Astrocyte (in vitro differentiated cells and primary cell): ENCODE measurements at regions not wholly inside any gene's neighbourhood (a gene's known extent, or its start where the extent isn't known, plus 50 kb on each side); places are given as distances from the start of the nearest gene placed in this dataset.

Experiments
- DNase-seq: peaks from one replicate; pipeline ENCODE4 v3.0.0-alpha.2; 2010; ENCODE audit warnings: low read depth
- FAIRE-seq: peaks from 2 replicates; lab custom pipeline; 2011; peaks lifted over from hg19 to GRCh38; lab: Jason Lieb, UNC
- H2AFZ ChIP-seq: 2 replicates; pipeline ENCODE4 v1.6.0; 2012; ENCODE audit warnings: low read depth, low read length, inconsistent platforms
- H3K27ac ChIP-seq: 2 replicates; pipeline ENCODE4 v1.5.1; 2011; ENCODE audit warnings: low read depth, low read length, inconsistent platforms
- H3K27me3 ChIP-seq: 2 replicates; pipeline ENCODE4 v1.6.0; 2011; ENCODE audit warnings: low read length, inconsistent platforms; ENCODE audit not compliant: insufficient read depth
- H3K36me3 ChIP-seq: 2 replicates; pipeline ENCODE4 v1.5.1; 2011; ENCODE audit warnings: low read length, inconsistent platforms; ENCODE audit not compliant: insufficient read depth
- H3K4me1 ChIP-seq: 2 replicates; pipeline ENCODE4 v1.5.1; 2011; ENCODE audit warnings: low read length, inconsistent platforms; ENCODE audit not compliant: insufficient read depth
- H3K4me2 ChIP-seq: 2 replicates; pipeline ENCODE4 v1.6.0; 2012; ENCODE audit warnings: low read length, inconsistent platforms
- H3K4me3 ChIP-seq: 2 replicates; pipeline ENCODE4 v1.5.1; 2011; ENCODE audit warnings: low read depth, mild to moderate bottlenecking, low read length, inconsistent platforms; ENCODE audit not compliant: insufficient read depth
- H3K79me2 ChIP-seq: 2 replicates; pipeline ENCODE4 v1.6.0; 2012; ENCODE audit warnings: mild to moderate bottlenecking, low read length, inconsistent platforms; ENCODE audit not compliant: insufficient read depth
- H3K9ac ChIP-seq: 2 replicates; pipeline ENCODE4 v1.6.0; 2012; ENCODE audit warnings: mild to moderate bottlenecking, low read length, inconsistent platforms
- H3K9me3 ChIP-seq: 2 replicates; pipeline ENCODE4 v1.5.1; 2012; ENCODE audit warnings: low read depth, mild to moderate bottlenecking, low read length, inconsistent platforms; ENCODE audit not compliant: insufficient read depth
- H4K20me1 ChIP-seq: 2 replicates; pipeline ENCODE4 v1.6.0; 2012; ENCODE audit warnings: low read length, inconsistent platforms; ENCODE audit not compliant: insufficient read depth
- H3K27ac Mint-ChIP-seq: one replicate; pipeline ENCODE4 v1.8.0; 2021; ENCODE audit warnings: mild to moderate bottlenecking, mixed read lengths; ENCODE audit not compliant: unreplicated experiment
- H3K27me3 Mint-ChIP-seq: one replicate; pipeline ENCODE4 v1.8.0; 2021; ENCODE audit warnings: low read depth, mixed read lengths; ENCODE audit not compliant: unreplicated experiment
- H3K36me3 Mint-ChIP-seq: one replicate; pipeline ENCODE4 v1.8.0; 2021; ENCODE audit warnings: low read depth, mixed read lengths; ENCODE audit not compliant: unreplicated experiment
- H3K4me1 Mint-ChIP-seq: one replicate; pipeline ENCODE4 v1.8.0; 2021; ENCODE audit warnings: low read depth, mixed read lengths; ENCODE audit not compliant: unreplicated experiment
- H3K4me3 Mint-ChIP-seq: one replicate; pipeline ENCODE4 v1.8.0; 2021; ENCODE audit warnings: mild to moderate bottlenecking, moderate library complexity, mixed read lengths; ENCODE audit not compliant: unreplicated experiment
- H3K9me3 Mint-ChIP-seq: one replicate; pipeline ENCODE4 v1.8.0; 2021; ENCODE audit warnings: mild to moderate bottlenecking, mixed read lengths; ENCODE audit not compliant: unreplicated experiment
- EZH2 ChIP-seq: IDR thresholded peaks from 2 replicates; pipeline ENCODE4 v1.6.1; 2012; ENCODE audit warnings: mild to moderate bottlenecking, low read length, inconsistent platforms; ENCODE audit not compliant: insufficient read depth
- TF ChIP-seq, protein P1 (sequence below): IDR thresholded peaks from 2 replicates; pipeline ENCODE4 v1.5.1; 2011; ENCODE audit warnings: low read depth, mild to moderate bottlenecking, inconsistent platforms, low read length, moderate library complexity; ENCODE audit not compliant: insufficient read depth

DNA sequence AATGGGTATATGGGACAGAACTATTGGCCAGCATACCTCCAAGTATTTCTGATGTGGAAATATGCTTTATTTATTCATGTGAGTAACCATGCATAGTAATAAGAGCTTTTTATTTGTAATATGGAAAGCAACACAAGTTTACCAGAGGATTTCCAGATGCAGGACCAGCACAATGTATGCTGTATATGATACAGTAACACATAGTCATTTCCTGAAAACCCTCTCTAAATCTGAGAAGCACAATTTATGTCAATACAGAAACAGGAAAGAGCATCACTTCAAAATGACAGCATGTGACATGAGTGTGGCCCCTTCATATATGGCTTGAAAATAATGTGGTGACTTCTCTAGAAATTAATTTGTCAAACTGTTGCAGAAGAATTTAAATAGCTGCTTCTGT is 1134.7 kb upstream of the ADGRL2 start:
- H3K79me2 ChIP-seq = no peaks in the 10 kb centered on the region
- no peak overlapping the region for H3K27ac ChIP-seq
- Mint-ChIP-seq H3K27ac (no peak overlapping the region), H3K9me3 (no peaks in the 10 kb centered on the region), H3K36me3 (no peaks in the 10 kb centered on the region), H3K4me1 (peaks cover 7% of the 10 kb centered on the region), H3K27me3 (no peaks in the 10 kb centered on the region), H3K4me3 (no peak overlapping the region)
- TF ChIP-seq, protein P1, sequence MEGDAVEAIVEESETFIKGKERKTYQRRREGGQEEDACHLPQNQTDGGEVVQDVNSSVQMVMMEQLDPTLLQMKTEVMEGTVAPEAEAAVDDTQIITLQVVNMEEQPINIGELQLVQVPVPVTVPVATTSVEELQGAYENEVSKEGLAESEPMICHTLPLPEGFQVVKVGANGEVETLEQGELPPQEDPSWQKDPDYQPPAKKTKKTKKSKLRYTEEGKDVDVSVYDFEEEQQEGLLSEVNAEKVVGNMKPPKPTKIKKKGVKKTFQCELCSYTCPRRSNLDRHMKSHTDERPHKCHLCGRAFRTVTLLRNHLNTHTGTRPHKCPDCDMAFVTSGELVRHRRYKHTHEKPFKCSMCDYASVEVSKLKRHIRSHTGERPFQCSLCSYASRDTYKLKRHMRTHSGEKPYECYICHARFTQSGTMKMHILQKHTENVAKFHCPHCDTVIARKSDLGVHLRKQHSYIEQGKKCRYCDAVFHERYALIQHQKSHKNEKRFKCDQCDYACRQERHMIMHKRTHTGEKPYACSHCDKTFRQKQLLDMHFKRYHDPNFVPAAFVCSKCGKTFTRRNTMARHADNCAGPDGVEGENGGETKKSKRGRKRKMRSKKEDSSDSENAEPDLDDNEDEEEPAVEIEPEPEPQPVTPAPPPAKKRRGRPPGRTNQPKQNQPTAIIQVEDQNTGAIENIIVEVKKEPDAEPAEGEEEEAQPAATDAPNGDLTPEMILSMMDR = no peak
- TF ChIP-seq EZH2 = no peak
- H3K9me3 ChIP-seq = no peaks in the 10 kb centered on the region
- DNase-seq = no peak
- H3K36me3 ChIP-seq = no peaks in the 10 kb centered on the region
- no peak overlapping the region for H2AFZ ChIP-seq
- no peak for FAIRE-seq
- H3K4me3 ChIP-seq = no peak overlapping the region
- H3K9ac ChIP-seq = no peak overlapping the region
- H3K4me1 ChIP-seq = no peaks in the 10 kb centered on the region
- H4K20me1 ChIP-seq = no peaks in the 10 kb centered on the region
- H3K4me2 ChIP-seq = no peak overlapping the region
- no peaks in the 10 kb centered on the region for H3K27me3 ChIP-seq

DNA sequence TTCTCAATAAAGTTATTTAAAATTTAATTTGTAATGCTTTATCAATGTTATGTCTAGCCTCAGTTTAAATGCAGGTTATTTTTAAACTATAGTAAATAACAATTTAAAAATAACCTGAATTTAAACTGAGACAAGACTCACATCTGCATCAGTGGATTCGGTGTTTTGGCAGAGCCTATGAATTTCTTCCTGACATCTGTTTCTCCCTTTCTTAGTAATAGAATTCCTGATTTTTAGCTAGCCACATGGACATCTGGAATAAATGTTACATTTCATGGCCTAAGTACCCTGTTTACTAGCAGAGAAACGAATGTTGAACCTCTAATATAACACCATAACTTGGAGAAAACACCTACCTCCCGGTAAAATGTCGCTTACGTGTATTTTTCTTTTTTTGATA is 1141.6 kb upstream of the ADGRL2 start:
- no peaks in the 10 kb centered on the region for H3K9me3 ChIP-seq
- H3K27ac ChIP-seq = no peak overlapping the region
- no peak overlapping the region for H3K4me3 ChIP-seq
- no peak overlapping the region for H3K4me3 Mint-ChIP-seq
- DNase-seq (no peak), FAIRE-seq (no peak)
- H3K4me1 Mint-ChIP-seq = peaks cover 9% of the 10 kb centered on the region
- no peaks in the 10 kb centered on the region for H3K4me1 ChIP-seq
- H3K9ac ChIP-seq = no peak overlapping the region
- H3K4me2 ChIP-seq = no peak overlapping the region
- H3K9me3 Mint-ChIP-seq = no peaks in the 10 kb centered on the region
- no peak overlapping the region for H2AFZ ChIP-seq
- no peaks in the 10 kb centered on the region for H3K36me3 ChIP-seq
- H3K27me3 ChIP-seq = no peaks in the 10 kb centered on the region
- H3K79me2 ChIP-seq = no peaks in the 10 kb centered on the region
- no peaks in the 10 kb centered on the region for H4K20me1 ChIP-seq
- H3K27me3 Mint-ChIP-seq = no peaks in the 10 kb centered on the region
- TF ChIP-seq, protein P1 = no peak
- no peak for TF ChIP-seq EZH2
- no peaks in the 10 kb centered on the region for H3K36me3 Mint-ChIP-seq
- no peak overlapping the region for H3K27ac Mint-ChIP-seq

DNA sequence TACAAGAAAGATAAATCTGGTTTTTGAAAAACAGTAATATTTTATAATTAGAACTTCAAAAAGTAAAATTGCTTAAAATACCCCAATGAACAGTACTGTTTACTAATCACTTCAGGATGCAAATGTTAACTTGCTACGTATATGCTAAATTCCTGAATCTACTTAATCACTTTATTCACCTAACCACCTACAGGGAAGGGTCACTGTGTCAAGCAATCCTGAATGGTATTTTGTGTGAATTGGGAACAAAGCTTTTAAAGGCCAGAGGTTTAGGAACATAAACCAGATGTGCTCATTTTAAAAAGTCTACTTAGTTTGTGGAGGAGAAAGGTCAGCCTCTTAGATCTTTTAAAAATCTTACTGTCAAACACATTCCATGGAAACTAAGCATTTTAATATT is 1143.0 kb upstream of the ADGRL2 start:
- no peaks in the 10 kb centered on the region for H4K20me1 ChIP-seq
- Mint-ChIP-seq H3K4me3 (no peak overlapping the region), H3K36me3 (no peaks in the 10 kb centered on the region), H3K27ac (no peak overlapping the region), H3K27me3 (no peaks in the 10 kb centered on the region), H3K4me1 (peaks cover 9% of the 10 kb centered on the region), H3K9me3 (no peaks in the 10 kb centered on the region)
- H3K27ac ChIP-seq = no peak overlapping the region
- no peaks in the 10 kb centered on the region for H3K27me3 ChIP-seq
- no peaks in the 10 kb centered on the region for H3K4me1 ChIP-seq
- no peaks in the 10 kb centered on the region for H3K9me3 ChIP-seq
- FAIRE-seq (no peak), DNase-seq (no peak)
- H3K36me3 ChIP-seq = no peaks in the 10 kb centered on the region
- no peaks in the 10 kb centered on the region for H3K79me2 ChIP-seq
- H3K9ac ChIP-seq = no peak overlapping the region
- H2AFZ ChIP-seq = no peak overlapping the region
- TF ChIP-seq, protein P1 = no peak
- no peak for TF ChIP-seq EZH2
- H3K4me2 ChIP-seq = no peak overlapping the region
- no peak overlapping the region for H3K4me3 ChIP-seq
